ENCODE measurements at regions not wholly inside any gene's neighbourhood (a gene's known extent, or its start where the extent isn't known, plus 50 kb on each side); places are given as distances from the start of the nearest gene placed in this dataset.

DNA sequence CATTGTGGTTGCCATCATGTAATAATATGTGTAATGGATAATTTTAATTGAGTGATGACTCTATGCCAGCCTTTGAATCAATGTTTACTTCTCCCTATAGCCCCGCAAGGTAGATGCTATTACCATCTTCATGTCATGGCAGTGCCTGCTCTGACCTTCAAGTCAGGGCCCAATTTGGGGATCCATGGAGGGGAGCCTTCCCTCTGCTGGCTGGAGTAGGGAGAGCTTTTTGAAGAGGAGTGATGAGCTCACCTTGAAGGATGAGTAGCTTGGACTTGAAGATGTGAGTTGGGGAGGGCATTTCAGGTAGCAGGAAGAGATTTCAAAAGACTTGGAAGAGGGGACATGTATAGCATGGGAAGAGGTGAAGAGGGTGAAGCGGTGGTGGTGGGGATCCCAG lies 189.2 kb downstream of the FOXD2 start:
- TF ChIP-seq POLR2AphosphoS5 (IDR thresholded peaks at IDR 0.05; ENCODE audit: low read depth, low read length) (no peak), TAF1 (IDR thresholded peaks at IDR 0.05; ENCODE audit: borderline replicate concordance, insufficient read depth, low read length) (no peak), REST (IDR thresholded peaks at IDR 0.05; ENCODE audit: insufficient read depth in 1 of 2, low read depth in 2 of 2, low read length in 2 of 2) (no peak), SIN3A (IDR thresholded peaks at IDR 0.05; ENCODE audit: borderline replicate concordance, insufficient read depth, low read length) (no peak)
